Neural cell (in vitro differentiated cells): ENCODE measurements at regions not wholly inside any gene's neighbourhood (a gene's known extent, or its start where the extent isn't known, plus 50 kb on each side); places are given as distances from the start of the nearest gene placed in this dataset.

ENCODE experiments used
- H2AFZ ChIP-seq: fragments of 200-600, 300-800 bp; sonication (generic), shearing (Covaris generic); 2 replicates; pipeline ENCODE4 v1.6.0; 2014; ENCODE audit warnings: low read depth, mild to moderate bottlenecking, antibody characterized with exemption, low read length, moderate library complexity
- H3F3A ChIP-seq: fragments of 200-600 bp; shearing (Covaris generic); 2 replicates; pipeline ENCODE4 v1.6.1; 2016; ENCODE audit warnings: mild to moderate bottlenecking, moderate library complexity, mixed read lengths, antibody characterized with exemption, low read length; ENCODE audit not compliant: insufficient read depth, poor library complexity, severe bottlenecking
- H3K27ac ChIP-seq: fragments of 200-600, 300-800 bp; sonication (generic), shearing (Covaris generic); 2 replicates; pipeline ENCODE4 v1.5.1; 2014; ENCODE audit warnings: mild to moderate bottlenecking, low read length, moderate library complexity
- H3K27me3 ChIP-seq: fragments of 300-800, 200-600 bp; sonication (generic), shearing (Covaris generic); 2 replicates; pipeline ENCODE4 v1.6.0; 2014; ENCODE audit warnings: mild to moderate bottlenecking, low read depth, low read length, moderate library complexity; ENCODE audit not compliant: insufficient read depth
- H3K36me3 ChIP-seq: fragments of 300-800, 200-600 bp; sonication (generic), shearing (Covaris generic); 2 replicates; pipeline ENCODE4 v1.5.1; 2014; ENCODE audit warnings: mild to moderate bottlenecking, antibody characterized with exemption, low read length, moderate library complexity; ENCODE audit not compliant: insufficient read depth
- H3K4me2 ChIP-seq: fragments of 300-800, 200-600 bp; sonication (generic), shearing (Covaris generic); 2 replicates; pipeline ENCODE4 v1.6.0; 2014; ENCODE audit warnings: mild to moderate bottlenecking, low read length
- H3K4me3 ChIP-seq: fragments of 300-800, 200-600 bp; sonication (generic), shearing (Covaris generic); 2 replicates; pipeline ENCODE4 v1.5.1; 2014; ENCODE audit warnings: mild to moderate bottlenecking, low read length, moderate library complexity
- H3K79me2 ChIP-seq: fragments of 200-600 bp; shearing (Covaris generic); replicated peaks from 2 replicates; pipeline ENCODE4 v1.6.0; 2014; ENCODE audit warnings: mild to moderate bottlenecking, low read length, moderate library complexity; ENCODE audit not compliant: insufficient read depth
- H3K9ac ChIP-seq: fragments of 300-800, 200-600 bp; sonication (generic), shearing (Covaris generic); 2 replicates; pipeline ENCODE4 v1.6.1; 2016; ENCODE audit warnings: mild to moderate bottlenecking, low read length, mixed read lengths
- H3K9me2 ChIP-seq: fragments of 200-600 bp; shearing (Covaris generic); 2 replicates; pipeline ENCODE4 v1.6.1; 2016; ENCODE audit warnings: mild to moderate bottlenecking, low read length, mixed read lengths; ENCODE audit not compliant: insufficient read depth
- H3K9me3 ChIP-seq: fragments of 200-600, 300-800 bp; sonication (generic), shearing (Covaris generic); 2 replicates; pipeline ENCODE4 v1.6.1; 2016; ENCODE audit warnings: mild to moderate bottlenecking, mixed run types, low read length, moderate library complexity, mixed read lengths
- H4K20me1 ChIP-seq: fragments of 200-600 bp; shearing (Covaris generic); 2 replicates; pipeline ENCODE4 v1.6.1; 2016; ENCODE audit warnings: mild to moderate bottlenecking, mixed run types; ENCODE audit not compliant: insufficient read depth
- EP300 ChIP-seq: fragments of 450-650 bp; conservative IDR thresholded peaks from 2 replicates; pipeline ENCODE4 v1.6.1; 2014; ENCODE audit warnings: antibody characterized with exemption, mild to moderate bottlenecking, moderate library complexity; ENCODE audit not compliant: poor library complexity, severe bottlenecking
- EZH2 ChIP-seq: fragments of 200-600, 300-800 bp; shearing (Covaris generic), sonication (generic); IDR thresholded peaks from 2 replicates; pipeline ENCODE4 v1.6.1; 2014; ENCODE audit warnings: antibody characterized with exemption, low read length, borderline replicate concordance, mild to moderate bottlenecking; ENCODE audit not compliant: insufficient read depth, poor library complexity, severe bottlenecking
- MXI1 ChIP-seq: fragments of 450-650 bp; conservative IDR thresholded peaks from 2 replicates; pipeline ENCODE4 v1.6.1; 2014; ENCODE audit warnings: antibody characterized with exemption, mild to moderate bottlenecking; ENCODE audit not compliant: poor library complexity, severe bottlenecking
- POLR2AphosphoS5 ChIP-seq: IDR thresholded peaks from 2 replicates; pipeline ENCODE4 v1.6.1; 2012
- RAD21 ChIP-seq: fragments of 450-650 bp; conservative IDR thresholded peaks from 2 replicates; pipeline ENCODE4 v1.6.1; 2014; ENCODE audit warnings: antibody characterized with exemption, mild to moderate bottlenecking, moderate library complexity
- SMC3 ChIP-seq: fragments of 450-650 bp; conservative IDR thresholded peaks from 2 replicates; pipeline ENCODE4 v1.6.1; 2014; ENCODE audit warnings: antibody characterized with exemption, mild to moderate bottlenecking, moderate library complexity; ENCODE audit not compliant: poor library complexity
- TAF1 ChIP-seq: IDR thresholded peaks from 2 replicates; pipeline ENCODE4 v1.6.1; 2012; ENCODE audit warnings: low read depth
- TF ChIP-seq, protein P1 (sequence below): IDR thresholded peaks from 2 replicates; pipeline ENCODE4 v1.6.1; 2012; ENCODE audit warnings: borderline replicate concordance

- no peak overlapping the region for H3K4me2 ChIP-seq
- H3K79me2 ChIP-seq = no peaks in the 10 kb centered on the region
- no peak overlapping the region for H3K27ac ChIP-seq
- no peaks in the 10 kb centered on the region for H4K20me1 ChIP-seq
- TF ChIP-seq, protein P1, sequence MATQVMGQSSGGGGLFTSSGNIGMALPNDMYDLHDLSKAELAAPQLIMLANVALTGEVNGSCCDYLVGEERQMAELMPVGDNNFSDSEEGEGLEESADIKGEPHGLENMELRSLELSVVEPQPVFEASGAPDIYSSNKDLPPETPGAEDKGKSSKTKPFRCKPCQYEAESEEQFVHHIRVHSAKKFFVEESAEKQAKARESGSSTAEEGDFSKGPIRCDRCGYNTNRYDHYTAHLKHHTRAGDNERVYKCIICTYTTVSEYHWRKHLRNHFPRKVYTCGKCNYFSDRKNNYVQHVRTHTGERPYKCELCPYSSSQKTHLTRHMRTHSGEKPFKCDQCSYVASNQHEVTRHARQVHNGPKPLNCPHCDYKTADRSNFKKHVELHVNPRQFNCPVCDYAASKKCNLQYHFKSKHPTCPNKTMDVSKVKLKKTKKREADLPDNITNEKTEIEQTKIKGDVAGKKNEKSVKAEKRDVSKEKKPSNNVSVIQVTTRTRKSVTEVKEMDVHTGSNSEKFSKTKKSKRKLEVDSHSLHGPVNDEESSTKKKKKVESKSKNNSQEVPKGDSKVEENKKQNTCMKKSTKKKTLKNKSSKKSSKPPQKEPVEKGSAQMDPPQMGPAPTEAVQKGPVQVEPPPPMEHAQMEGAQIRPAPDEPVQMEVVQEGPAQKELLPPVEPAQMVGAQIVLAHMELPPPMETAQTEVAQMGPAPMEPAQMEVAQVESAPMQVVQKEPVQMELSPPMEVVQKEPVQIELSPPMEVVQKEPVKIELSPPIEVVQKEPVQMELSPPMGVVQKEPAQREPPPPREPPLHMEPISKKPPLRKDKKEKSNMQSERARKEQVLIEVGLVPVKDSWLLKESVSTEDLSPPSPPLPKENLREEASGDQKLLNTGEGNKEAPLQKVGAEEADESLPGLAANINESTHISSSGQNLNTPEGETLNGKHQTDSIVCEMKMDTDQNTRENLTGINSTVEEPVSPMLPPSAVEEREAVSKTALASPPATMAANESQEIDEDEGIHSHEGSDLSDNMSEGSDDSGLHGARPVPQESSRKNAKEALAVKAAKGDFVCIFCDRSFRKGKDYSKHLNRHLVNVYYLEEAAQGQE = no peak
- no peak overlapping the region for H3K4me3 ChIP-seq
- H3K9me3 ChIP-seq = no peaks in the 10 kb centered on the region
- no peaks in the 10 kb centered on the region for H3K27me3 ChIP-seq
- no peaks in the 10 kb centered on the region for H3K9me2 ChIP-seq
- H3K9ac ChIP-seq = no peak overlapping the region
- H3K36me3 ChIP-seq = no peaks in the 10 kb centered on the region
- H2AFZ ChIP-seq = no peak overlapping the region
- no peaks in the 10 kb centered on the region for H3F3A ChIP-seq
Measured at GRCh38 chr3:150253622-150254021, 154.5 kb upstream of the TSC22D2 start.

- Histone ChIP-seq H4K20me1 (no peaks in the 10 kb centered on the region), H3K27me3 (no peaks in the 10 kb centered on the region), H3K9ac (no peak overlapping the region), H2AFZ (no peak overlapping the region), H3K9me3 (no peaks in the 10 kb centered on the region), H3K4me3 (no peak overlapping the region), H3K36me3 (no peaks in the 10 kb centered on the region), H3K9me2 (no peaks in the 10 kb centered on the region), H3K27ac (no peak overlapping the region), H3F3A (no peaks in the 10 kb centered on the region), H3K4me2 (no peak overlapping the region), H3K79me2 (no peaks in the 10 kb centered on the region)
- TF ChIP-seq, protein P1 = no peak
- TF ChIP-seq MXI1 = no peak
- TF ChIP-seq EP300 = no peak
- TF ChIP-seq SMC3 = no peak
- no peak for TF ChIP-seq POLR2AphosphoS5
Measured at GRCh38 chr3:150252462-150252861, 155.6 kb upstream of the TSC22D2 start.

GRCh38 chr3:150251187-150252062, 156.7 kb upstream of the TSC22D2 start:
- Histone ChIP-seq H3K4me2 (no peak overlapping the region), H2AFZ (no peak overlapping the region)
- TF ChIP-seq RAD21 (no peak), TAF1 (no peak), POLR2AphosphoS5 (no peak), SMC3 (no peak), EZH2 (no peak), EP300 (no peak), MXI1 (no peak)
- TF ChIP-seq, protein P1 = no peak

More at GRCh38 chr3:150251187-150252062, 156.7 kb upstream of the TSC22D2 start:
- Histone ChIP-seq H3K4me3 (no peak overlapping the region), H3F3A (no peaks in the 10 kb centered on the region), H3K9me3 (no peaks in the 10 kb centered on the region), H3K27me3 (no peaks in the 10 kb centered on the region), H3K9me2 (no peaks in the 10 kb centered on the region), H3K9ac (no peak overlapping the region), H4K20me1 (no peaks in the 10 kb centered on the region), H3K36me3 (no peaks in the 10 kb centered on the region), H3K79me2 (no peaks in the 10 kb centered on the region), H3K27ac (no peak overlapping the region)
